ENCODE measurements at regions not wholly inside any gene's neighbourhood (a gene's known extent, or its start where the extent isn't known, plus 50 kb on each side); places are given as distances from the start of the nearest gene placed in this dataset.
"Not testable (repeated sequence)": the region's sequence is repeated elsewhere in the genome, so short reads cannot be mapped to it uniquely, and the experiment has no call there.

DNA sequence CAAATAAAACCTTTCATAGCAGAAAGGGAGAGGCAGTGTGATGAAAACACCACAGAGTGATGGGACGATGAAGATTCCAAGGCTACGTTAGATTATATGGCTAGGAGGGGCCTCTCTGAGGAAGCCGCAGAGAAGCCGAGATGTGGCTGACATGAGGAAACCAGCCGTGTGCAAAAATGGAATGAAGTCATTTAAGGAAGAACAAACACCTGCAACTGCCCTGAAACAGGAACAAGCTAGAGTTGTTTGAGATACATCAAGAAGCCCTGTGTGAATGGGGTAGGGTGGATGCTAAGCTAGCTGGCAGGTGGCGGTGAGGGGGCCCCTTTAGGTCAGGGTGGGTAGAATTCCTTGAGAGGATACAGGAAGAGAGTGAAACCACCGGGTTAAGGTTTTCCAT is 129.5 kb downstream of the KLF6 start:
- Histone ChIP-seq H3K4me3 (ENCODE audit: low read length) (no peak overlapping the region), H3K27me3 (ENCODE audit: control insufficient read depth, insufficient read depth, low read length) (no peaks in the 10 kb centered on the region), H3K4me1 (ENCODE audit: control insufficient read depth, low read depth, low read length) (peaks cover 5% of the 10 kb centered on the region), H3K9ac (ENCODE audit: low read length) (no peak overlapping the region), H3K9me3 (ENCODE audit: control insufficient read depth, low read depth, low read length) (no peaks in the 10 kb centered on the region), H3K36me3 (ENCODE audit: control insufficient read depth, low read depth, low read length) (no peaks in the 10 kb centered on the region), H3K27ac (ENCODE audit: low read length) (no peak overlapping the region)

DNA sequence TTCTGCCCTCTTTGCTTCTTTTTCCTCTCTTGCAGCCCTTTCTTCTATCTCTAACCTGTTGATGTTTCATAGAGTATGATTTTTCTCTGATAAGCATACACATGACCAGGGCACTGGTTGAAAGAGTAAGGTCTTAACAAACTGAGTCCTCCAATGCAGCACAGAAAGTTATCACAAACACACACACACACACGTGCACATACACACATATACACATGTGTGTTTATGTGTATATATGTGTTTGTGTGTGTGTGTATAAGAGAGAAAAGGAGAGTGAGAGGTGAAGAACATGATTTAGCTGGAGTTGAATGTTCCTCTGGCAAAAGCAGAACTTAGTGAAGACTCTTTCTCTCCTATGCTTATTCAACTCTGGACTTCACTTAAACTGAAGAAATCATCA is 130.0 kb downstream of the KLF6 start:
- peaks cover 5% of the 10 kb centered on the region for H3K4me1 ChIP-seq (ENCODE audit: control insufficient read depth, low read depth, low read length)
- H3K9ac ChIP-seq (ENCODE audit: low read length) = no peak overlapping the region
- no peak overlapping the region for H3K27ac ChIP-seq (ENCODE audit: low read length)
- no peaks in the 10 kb centered on the region for H3K9me3 ChIP-seq (ENCODE audit: control insufficient read depth, low read depth, low read length)
- no peaks in the 10 kb centered on the region for H3K27me3 ChIP-seq (ENCODE audit: control insufficient read depth, insufficient read depth, low read length)
- no peaks in the 10 kb centered on the region for H3K36me3 ChIP-seq (ENCODE audit: control insufficient read depth, low read depth, low read length)
- no peak overlapping the region for H3K4me3 ChIP-seq (ENCODE audit: low read length)

DNA sequence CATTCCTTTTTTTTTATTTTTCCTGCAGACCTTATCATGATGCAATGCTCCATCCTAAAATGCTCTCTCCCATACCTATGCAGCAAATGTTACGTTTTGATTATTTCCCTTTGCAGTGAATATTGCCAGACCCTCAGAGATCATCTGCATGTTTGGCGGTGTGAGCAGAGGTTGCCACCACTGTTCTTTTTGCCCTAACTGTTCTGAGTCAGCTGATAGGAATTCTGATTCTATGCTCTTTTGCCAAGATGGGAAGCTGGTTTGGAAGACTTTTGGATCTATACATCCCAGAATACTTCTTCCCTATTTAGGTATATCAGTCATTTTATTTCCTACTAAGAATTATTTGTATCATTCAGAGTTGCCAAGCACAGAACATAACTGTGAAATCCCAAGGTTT is 130.5 kb downstream of the KLF6 start:
- Histone ChIP-seq H3K9ac (ENCODE audit: low read length) (no peak overlapping the region), H3K4me1 (ENCODE audit: control insufficient read depth, low read depth, low read length) (peaks cover 5% of the 10 kb centered on the region), H3K27ac (ENCODE audit: low read length) (no peak overlapping the region), H3K27me3 (ENCODE audit: control insufficient read depth, insufficient read depth, low read length) (no peaks in the 10 kb centered on the region), H3K4me3 (ENCODE audit: low read length) (no peak overlapping the region), H3K36me3 (ENCODE audit: control insufficient read depth, low read depth, low read length) (no peaks in the 10 kb centered on the region), H3K9me3 (ENCODE audit: control insufficient read depth, low read depth, low read length) (no peaks in the 10 kb centered on the region)

DNA sequence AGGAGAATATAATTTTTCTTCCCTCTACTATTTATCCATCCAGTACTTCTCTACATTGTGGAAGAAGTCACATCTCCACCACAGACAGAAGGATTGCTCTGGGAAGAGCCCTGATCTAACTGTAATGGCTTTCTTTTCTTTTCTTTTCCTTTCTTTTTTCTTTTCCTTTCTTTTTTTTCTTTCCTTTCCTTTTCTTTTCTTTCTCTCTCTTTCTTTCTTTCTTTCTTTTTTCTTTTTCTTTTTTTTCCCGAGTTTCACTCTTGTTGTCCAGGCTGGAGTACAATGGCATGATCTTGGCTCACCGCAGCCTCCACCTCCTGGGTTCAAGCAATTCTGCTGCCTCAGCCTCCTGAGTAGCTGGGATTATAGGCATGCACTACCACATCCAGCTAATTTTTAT is 131.7 kb downstream of the KLF6 start:
- not testable (repeated sequence) for H3K36me3 ChIP-seq (ENCODE audit: control insufficient read depth, low read depth, low read length); H3K27me3 ChIP-seq (ENCODE audit: control insufficient read depth, insufficient read depth, low read length); H3K27ac ChIP-seq (ENCODE audit: low read length); H3K4me1 ChIP-seq (ENCODE audit: control insufficient read depth, low read depth, low read length); H3K4me3 ChIP-seq (ENCODE audit: low read length); H3K9ac ChIP-seq (ENCODE audit: low read length); H3K9me3 ChIP-seq (ENCODE audit: control insufficient read depth, low read depth, low read length)

DNA sequence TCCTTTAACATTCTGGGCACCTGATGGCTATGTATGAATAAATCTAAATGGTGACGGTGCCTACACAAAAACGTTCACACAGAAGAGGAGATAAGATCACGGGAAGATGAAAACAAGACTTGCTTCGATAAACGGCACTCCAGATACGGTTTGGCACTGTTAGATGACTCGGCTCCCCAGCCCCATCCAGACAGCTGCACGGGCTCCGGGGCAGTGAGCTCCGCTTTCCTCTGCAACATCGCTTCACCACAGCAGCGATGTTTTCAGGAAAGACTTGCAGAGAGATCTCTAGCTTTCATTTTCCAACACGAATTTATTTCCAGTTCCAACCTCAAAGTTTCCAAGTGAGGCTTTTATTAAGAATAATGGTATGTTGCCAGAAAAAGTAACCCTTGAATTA is 132.1 kb downstream of the KLF6 start:
- Histone ChIP-seq H3K9me3 (ENCODE audit: control insufficient read depth, low read depth, low read length) (no peaks in the 10 kb centered on the region), H3K36me3 (ENCODE audit: control insufficient read depth, low read depth, low read length) (no peaks in the 10 kb centered on the region), H3K27ac (ENCODE audit: low read length) (no peak overlapping the region), H3K27me3 (ENCODE audit: control insufficient read depth, insufficient read depth, low read length) (no peaks in the 10 kb centered on the region), H3K9ac (ENCODE audit: low read length) (no peak overlapping the region), H3K4me1 (ENCODE audit: control insufficient read depth, low read depth, low read length) (no peaks in the 10 kb centered on the region), H3K4me3 (ENCODE audit: low read length) (no peak overlapping the region)

- Histone ChIP-seq H3K36me3 (ENCODE audit: control insufficient read depth, low read depth, low read length) (no peaks in the 10 kb centered on the region), H3K27me3 (ENCODE audit: control insufficient read depth, insufficient read depth, low read length) (no peaks in the 10 kb centered on the region), H3K27ac (ENCODE audit: low read length) (no peak overlapping the region), H3K9me3 (ENCODE audit: control insufficient read depth, low read depth, low read length) (no peaks in the 10 kb centered on the region), H3K9ac (ENCODE audit: low read length) (no peak overlapping the region), H3K4me1 (ENCODE audit: control insufficient read depth, low read depth, low read length) (no peaks in the 10 kb centered on the region), H3K4me3 (ENCODE audit: low read length) (no peak overlapping the region)
These were observed 132.9 kb downstream of the KLF6 start for GRCh38 chr10:3651969-3652653.

- no peaks in the 10 kb centered on the region for H3K36me3 ChIP-seq (ENCODE audit: control insufficient read depth, low read depth, low read length)
- no peaks in the 10 kb centered on the region for H3K9me3 ChIP-seq (ENCODE audit: control insufficient read depth, low read depth, low read length)
- no peaks in the 10 kb centered on the region for H3K4me1 ChIP-seq (ENCODE audit: control insufficient read depth, low read depth, low read length)
- H3K4me3 ChIP-seq (ENCODE audit: low read length) = no peak overlapping the region
- H3K27me3 ChIP-seq (ENCODE audit: control insufficient read depth, insufficient read depth, low read length) = no peaks in the 10 kb centered on the region
- H3K27ac ChIP-seq (ENCODE audit: low read length) = no peak overlapping the region
- H3K9ac ChIP-seq (ENCODE audit: low read length) = no peak overlapping the region
These were observed 136.4 kb downstream of the KLF6 start for GRCh38 chr10:3648576-3648975.

GRCh38 chr10:3648170-3648569 is 136.8 kb downstream of the KLF6 start:
- Histone ChIP-seq H3K9ac (ENCODE audit: low read length) (no peak overlapping the region), H3K36me3 (ENCODE audit: control insufficient read depth, low read depth, low read length) (no peaks in the 10 kb centered on the region), H3K9me3 (ENCODE audit: control insufficient read depth, low read depth, low read length) (no peaks in the 10 kb centered on the region), H3K4me1 (ENCODE audit: control insufficient read depth, low read depth, low read length) (no peaks in the 10 kb centered on the region), H3K4me3 (ENCODE audit: low read length) (no peak overlapping the region), H3K27me3 (ENCODE audit: control insufficient read depth, insufficient read depth, low read length) (no peaks in the 10 kb centered on the region), H3K27ac (ENCODE audit: low read length) (no peak overlapping the region)

DNA sequence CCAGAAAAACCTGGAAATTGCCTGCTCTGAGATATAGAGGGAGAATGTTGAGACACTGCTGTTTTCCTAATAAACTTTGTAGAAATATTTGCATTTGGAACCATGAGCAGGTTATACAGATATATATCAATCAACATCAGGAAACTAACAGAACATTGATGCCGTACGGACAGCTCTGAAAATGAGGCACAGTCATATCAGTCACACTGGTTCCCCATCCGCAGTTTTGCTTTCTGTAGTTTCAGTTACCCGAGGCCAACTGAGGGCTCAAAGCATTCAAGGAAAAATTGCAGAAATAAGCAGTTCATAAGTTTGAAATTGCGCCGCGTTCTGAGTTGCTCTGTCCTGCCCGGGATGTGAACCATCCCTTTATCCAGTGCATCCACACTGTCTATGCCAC is 137.9 kb downstream of the KLF6 start:
- no peaks in the 10 kb centered on the region for H3K9me3 ChIP-seq (ENCODE audit: control insufficient read depth, low read depth, low read length)

DNA sequence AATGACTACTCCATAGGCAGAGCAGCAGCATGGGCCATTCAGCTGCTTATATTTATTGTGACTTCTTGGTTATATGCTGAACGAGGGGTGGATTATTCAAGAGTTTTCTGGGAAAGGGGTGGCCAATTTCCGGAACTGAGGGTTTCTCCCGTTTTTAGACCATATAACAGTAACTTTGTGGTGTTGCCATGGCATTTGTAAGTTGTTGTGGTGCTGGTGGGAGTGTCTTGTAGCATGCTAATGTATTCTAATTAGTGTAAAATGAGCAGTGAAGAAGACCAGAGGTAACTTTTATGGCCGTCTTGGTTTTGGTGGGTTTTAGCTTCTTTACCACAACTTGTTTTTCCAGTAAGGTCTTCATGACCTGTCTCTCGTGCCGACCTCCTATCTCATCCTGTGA is 139.6 kb downstream of the KLF6 start:
- Histone ChIP-seq H3K36me3 (ENCODE audit: control insufficient read depth, low read depth, low read length) (no peaks in the 10 kb centered on the region), H3K9me3 (ENCODE audit: control insufficient read depth, low read depth, low read length) (no peaks in the 10 kb centered on the region), H3K27me3 (ENCODE audit: control insufficient read depth, insufficient read depth, low read length) (no peaks in the 10 kb centered on the region), H3K9ac (ENCODE audit: low read length) (no peak overlapping the region), H3K4me1 (ENCODE audit: control insufficient read depth, low read depth, low read length) (no peaks in the 10 kb centered on the region), H3K4me3 (ENCODE audit: low read length) (no peak overlapping the region), H3K27ac (ENCODE audit: low read length) (no peak overlapping the region)

More for the DNA sequence above, 137.9 kb downstream of the KLF6 start:
- Histone ChIP-seq H3K36me3 (ENCODE audit: control insufficient read depth, low read depth, low read length) (no peaks in the 10 kb centered on the region), H3K27me3 (ENCODE audit: control insufficient read depth, insufficient read depth, low read length) (no peaks in the 10 kb centered on the region), H3K4me1 (ENCODE audit: control insufficient read depth, low read depth, low read length) (no peaks in the 10 kb centered on the region), H3K27ac (ENCODE audit: low read length) (no peak overlapping the region), H3K4me3 (ENCODE audit: low read length) (no peak overlapping the region), H3K9ac (ENCODE audit: low read length) (no peak overlapping the region)

GRCh38 chr10:3640816-3641215 is 144.2 kb downstream of the KLF6 start:
- Histone ChIP-seq H3K27me3 (ENCODE audit: control insufficient read depth, insufficient read depth, low read length) (no peaks in the 10 kb centered on the region), H3K9ac (ENCODE audit: low read length) (no peak overlapping the region), H3K9me3 (ENCODE audit: control insufficient read depth, low read depth, low read length) (no peaks in the 10 kb centered on the region), H3K4me3 (ENCODE audit: low read length) (no peak overlapping the region), H3K27ac (ENCODE audit: low read length) (no peak overlapping the region), H3K4me1 (ENCODE audit: control insufficient read depth, low read depth, low read length) (no peaks in the 10 kb centered on the region), H3K36me3 (ENCODE audit: control insufficient read depth, low read depth, low read length) (no peaks in the 10 kb centered on the region)

GRCh38 chr10:3639546-3639945 is 145.5 kb downstream of the KLF6 start:
- no peaks in the 10 kb centered on the region for H3K4me1 ChIP-seq (ENCODE audit: control insufficient read depth, low read depth, low read length)
- H3K4me3 ChIP-seq (ENCODE audit: low read length) = no peak overlapping the region
- H3K9ac ChIP-seq (ENCODE audit: low read length) = no peak overlapping the region
- no peaks in the 10 kb centered on the region for H3K9me3 ChIP-seq (ENCODE audit: control insufficient read depth, low read depth, low read length)
- H3K36me3 ChIP-seq (ENCODE audit: control insufficient read depth, low read depth, low read length) = no peaks in the 10 kb centered on the region
- H3K27ac ChIP-seq (ENCODE audit: low read length) = no peak overlapping the region
- H3K27me3 ChIP-seq (ENCODE audit: control insufficient read depth, insufficient read depth, low read length) = no peaks in the 10 kb centered on the region
